GM23338 (cell line): ENCODE measurements at regions not wholly inside any gene's neighbourhood (a gene's known extent, or its start where the extent isn't known, plus 50 kb on each side); places are given as distances from the start of the nearest gene placed in this dataset.

Experiments
- ATAC-seq: fragments of 200-7000 bp; cut with Tn5 transposase; 3 replicates; pipeline ENCODE4 v1.9.1; 2020
- DNase-seq: peaks from one replicate; pipeline ENCODE4 v3.0.0-alpha.2; 2015; ENCODE audit warnings: low spot score
- H2AFZ ChIP-seq: fragments of 200-600 bp; sonication (generic); 2 replicates; pipeline ENCODE4 v1.8.0; 2016; ENCODE audit warnings: antibody characterized with exemption, mild to moderate bottlenecking, moderate library complexity
- H3F3A ChIP-seq: fragments of 200-600 bp; sonication (generic); replicated peaks from 2 replicates; pipeline ENCODE4 v1.8.0; 2017; ENCODE audit warnings: antibody characterized with exemption, mixed run types, low read depth
- H3K27ac ChIP-seq: fragments of 200-600 bp; sonication (generic); 2 replicates; pipeline ENCODE4 v1.6.1; 2016; ENCODE audit warnings: low read depth
- H3K27me3 ChIP-seq: fragments of 200-600 bp; sonication (generic); 2 replicates; pipeline ENCODE4 v1.8.0; 2016; ENCODE audit warnings: mild to moderate bottlenecking, mixed run types, moderate library complexity; ENCODE audit not compliant: insufficient read depth
- H3K36me3 ChIP-seq: fragments of 200-600 bp; sonication (generic); 2 replicates; pipeline ENCODE4 v1.8.0; 2016; ENCODE audit warnings: mild to moderate bottlenecking; ENCODE audit not compliant: insufficient read depth
- H3K4me1 ChIP-seq: fragments of 200-600 bp; sonication (generic); 2 replicates; pipeline ENCODE4 v1.8.0; 2016; ENCODE audit warnings: mild to moderate bottlenecking, moderate library complexity; ENCODE audit not compliant: insufficient read depth
- H3K4me2 ChIP-seq: fragments of 200-600 bp; sonication (generic); 2 replicates; pipeline ENCODE4 v1.7.1; 2017; ENCODE audit warnings: mixed run types
- H3K4me3 ChIP-seq: fragments of 200-600 bp; sonication (generic); 2 replicates; pipeline ENCODE4 v1.6.1; 2016; ENCODE audit warnings: mixed run types
- H3K79me2 ChIP-seq: fragments of 200-600 bp; sonication (generic); replicated peaks from 2 replicates; pipeline ENCODE4 v1.8.0; 2017; ENCODE audit warnings: mild to moderate bottlenecking; ENCODE audit not compliant: insufficient read depth
- H3K9me2 ChIP-seq: fragments of 200-600 bp; sonication (generic); 2 replicates; pipeline ENCODE4 v1.8.0; 2017; ENCODE audit not compliant: insufficient read depth
- H4K20me1 ChIP-seq: fragments of 200-600 bp; sonication (generic); replicated peaks from 2 replicates; pipeline ENCODE4 v1.8.0; 2017; ENCODE audit warnings: mild to moderate bottlenecking; ENCODE audit not compliant: insufficient read depth
- H3K27ac Mint-ChIP-seq: 2 replicates; pipeline ENCODE4 v1.8.0; 2020; ENCODE audit warnings: inconsistent platforms, mild to moderate bottlenecking, moderate library complexity, mixed read lengths
- H3K27me3 Mint-ChIP-seq: 3 replicates; pipeline ENCODE4 v1.8.0; 2022; ENCODE audit warnings: low read depth, mild to moderate bottlenecking, moderate library complexity, mixed read lengths, inconsistent platforms; ENCODE audit not compliant: insufficient read depth, poor library complexity
- H3K36me3 Mint-ChIP-seq: 3 replicates; pipeline ENCODE4 v1.8.0; 2021; ENCODE audit warnings: low read depth, mild to moderate bottlenecking, inconsistent platforms, moderate library complexity, mixed read lengths
- H3K4me1 Mint-ChIP-seq: 3 replicates; pipeline ENCODE4 v1.8.0; 2020; ENCODE audit warnings: mild to moderate bottlenecking, inconsistent platforms, mixed read lengths
- H3K4me3 Mint-ChIP-seq: 3 replicates; pipeline ENCODE4 v1.8.0; 2021; ENCODE audit warnings: moderate library complexity, mild to moderate bottlenecking, inconsistent platforms, mixed read lengths
- H3K9me3 Mint-ChIP-seq: 3 replicates; pipeline ENCODE4 v1.8.0; 2020; ENCODE audit warnings: moderate library complexity, mild to moderate bottlenecking, inconsistent platforms, mixed read lengths
- CREB1 ChIP-seq: fragments of 250-450 bp; sonication (Bioruptor Pico); IDR thresholded peaks from 2 replicates; pipeline ENCODE4 v1.5.0; 2020; ENCODE audit warnings: low read depth, mild to moderate bottlenecking, moderate library complexity
- CTCF ChIP-seq, 2 experiments: fragments of 200-600 bp in 1 of 2; sonication (generic) in 1 of 2; conservative IDR thresholded peaks; 2 replicates each; pipeline versions ENCODE4 v1.5.1 to v1.6.1; 2016 to 2017; ENCODE audit warnings: antibody characterized with exemption in 2 of 2, low read depth in 2 of 2, mild to moderate bottlenecking in 2 of 2, moderate library complexity in 1 of 2
- ETS1 ChIP-seq: IDR thresholded peaks from 2 replicates; pipeline ENCODE4 v1.6.1; 2016; ENCODE audit warnings: antibody characterized with exemption
- EZH2 ChIP-seq: fragments of 200-600 bp; sonication (generic); IDR thresholded peaks from one replicate; pipeline ENCODE4 v1.8.0; 2017; ENCODE audit warnings: antibody characterized with exemption, mild to moderate bottlenecking, low read depth; ENCODE audit not compliant: unreplicated experiment
- EZH2phosphoT487 ChIP-seq: fragments of 200-600 bp; sonication (generic); IDR thresholded peaks from one replicate; pipeline ENCODE4 v1.8.1; 2018; ENCODE audit warnings: antibody characterized with exemption; ENCODE audit not compliant: unreplicated experiment
- JUNB ChIP-seq: IDR thresholded peaks from one replicate; pipeline ENCODE4 v1.6.1; 2016; ENCODE audit warnings: antibody characterized with exemption; ENCODE audit not compliant: unreplicated experiment
- NANOG ChIP-seq: IDR thresholded peaks from 2 replicates; pipeline ENCODE4 v1.6.1; 2016; ENCODE audit warnings: antibody characterized with exemption, borderline replicate concordance
- POLR2AphosphoS5 ChIP-seq: IDR thresholded peaks from 2 replicates; pipeline ENCODE4 v1.6.1; 2016; ENCODE audit warnings: antibody characterized with exemption, low read depth
- REST ChIP-seq: IDR thresholded peaks from one replicate; pipeline ENCODE4 v1.6.1; 2018; ENCODE audit warnings: antibody characterized with exemption; ENCODE audit not compliant: unreplicated experiment
- STAT1 ChIP-seq: IDR thresholded peaks from one replicate; pipeline ENCODE4 v1.6.1; 2016; ENCODE audit warnings: antibody characterized with exemption; ENCODE audit not compliant: unreplicated experiment
- ZNF114 ChIP-seq: fragments of 250-450 bp; sonication (Bioruptor Pico); IDR thresholded peaks from 2 replicates; pipeline ENCODE4 v1.5.0; 2020; ENCODE audit warnings: mild to moderate bottlenecking, moderate library complexity
- ZNF331 ChIP-seq: fragments of 250-450 bp; sonication (Bioruptor Pico); IDR thresholded peaks from 2 replicates; pipeline ENCODE4 v1.5.0; 2020; ENCODE audit warnings: low read depth, mild to moderate bottlenecking, moderate library complexity
- ZNF462 ChIP-seq: fragments of 250-450 bp; sonication (Bioruptor Pico); IDR thresholded peaks from 2 replicates; pipeline ENCODE4 v1.5.0; 2020; ENCODE audit warnings: mild to moderate bottlenecking, moderate library complexity

GRCh38 chr22:27378311-27378800 is 423.2 kb downstream of the MN1 start:
- Histone ChIP-seq H3K27me3 (no peaks in the 10 kb centered on the region), H3K79me2 (no peaks in the 10 kb centered on the region), H3K4me3 (no peak overlapping the region), H3K4me2 (no peak overlapping the region), H3K36me3 (no peaks in the 10 kb centered on the region), H3K4me1 (peaks cover 2% of the 10 kb centered on the region; the same call in 1 of the 2 replicates), H4K20me1 (no peaks in the 10 kb centered on the region), H3K9me2 (no peaks in the 10 kb centered on the region), H3F3A (no peaks in the 10 kb centered on the region), H3K27ac (no peak overlapping the region), H2AFZ (peak overlapping the region; percentile 57; the same call in 1 of the 2 replicates)
- TF ChIP-seq NANOG = no peak
- TF ChIP-seq JUNB = no peak
- TF ChIP-seq EZH2phosphoT487 = no peak
- no peak for TF ChIP-seq CTCF (conservative IDR thresholded peaks at IDR 0.05; ENCODE audit: low read depth in 2 of 2)
- no peak for TF ChIP-seq ZNF331 (CRISPR knock-in tag)
- no peak for TF ChIP-seq ETS1
- no peak for TF ChIP-seq ZNF462 (CRISPR knock-in tag)
- no peak for TF ChIP-seq POLR2AphosphoS5
- TF ChIP-seq REST = no peak
- no peak for TF ChIP-seq EZH2
- TF ChIP-seq CREB1 (CRISPR knock-in tag) = no peak
- TF ChIP-seq STAT1 = no peak
- no peak for TF ChIP-seq ZNF114
- Mint-ChIP-seq H3K27ac (no peak overlapping the region), H3K27me3 (peaks cover 7% of the 10 kb centered on the region), H3K9me3 (peaks cover 3% of the 10 kb centered on the region; the same call in 1 of the 3 replicates), H3K36me3 (no peaks in the 10 kb centered on the region), H3K4me1 (peaks cover 19% of the 10 kb centered on the region), H3K4me3 (no peak overlapping the region)
- ATAC-seq (peak; percentile 29; the same call in 1 of the 3 replicates), DNase-seq (no peak)
